GM21786 (cell line): ENCODE measurements at regions not wholly inside any gene's neighbourhood (a gene's known extent, or its start where the extent isn't known, plus 50 kb on each side); places are given as distances from the start of the nearest gene placed in this dataset.
A peak's percentile ranks its signal among the peaks of the same experiment; 100 is the strongest.
"Not testable (repeated sequence)": the region's sequence is repeated elsewhere in the genome, so short reads cannot be mapped to it uniquely, and the experiment has no call there.

ENCODE experiments used
- ATAC-seq: cut with Tn5 transposase; IDR thresholded peaks from one replicate; pipeline ENCODE4 v1.9.1; 2021; ENCODE audit not compliant: unreplicated experiment

GRCh38 chr20:22842793-22843192, 192.3 kb upstream of the SSTR4 start:
- ATAC-seq: no peak

- ATAC-seq: no peak
These were observed 190.2 kb upstream of the SSTR4 start for GRCh38 chr20:22844959-22845358.

- ATAC-seq: no peak
These were observed 188.2 kb upstream of the SSTR4 start for GRCh38 chr20:22846863-22847262.

DNA sequence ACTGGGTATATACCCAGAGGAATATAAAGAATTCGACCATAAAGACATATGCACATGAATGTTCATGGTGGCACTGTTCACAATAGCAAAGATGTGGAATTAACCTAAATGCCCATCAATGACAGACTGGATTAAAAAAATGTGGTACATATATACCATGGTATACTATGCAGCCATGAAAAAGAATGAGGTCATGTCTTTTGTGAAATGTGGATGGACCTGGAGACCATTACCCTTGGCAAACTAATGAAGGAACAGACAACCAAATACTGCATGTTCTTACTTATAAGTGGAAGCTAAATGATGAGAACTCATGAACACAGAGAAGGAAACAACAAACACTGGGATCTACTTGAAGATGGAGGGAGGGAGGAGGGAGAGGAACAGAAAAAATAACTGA, 186.7 kb upstream of the SSTR4 start:
- no peak for ATAC-seq

DNA sequence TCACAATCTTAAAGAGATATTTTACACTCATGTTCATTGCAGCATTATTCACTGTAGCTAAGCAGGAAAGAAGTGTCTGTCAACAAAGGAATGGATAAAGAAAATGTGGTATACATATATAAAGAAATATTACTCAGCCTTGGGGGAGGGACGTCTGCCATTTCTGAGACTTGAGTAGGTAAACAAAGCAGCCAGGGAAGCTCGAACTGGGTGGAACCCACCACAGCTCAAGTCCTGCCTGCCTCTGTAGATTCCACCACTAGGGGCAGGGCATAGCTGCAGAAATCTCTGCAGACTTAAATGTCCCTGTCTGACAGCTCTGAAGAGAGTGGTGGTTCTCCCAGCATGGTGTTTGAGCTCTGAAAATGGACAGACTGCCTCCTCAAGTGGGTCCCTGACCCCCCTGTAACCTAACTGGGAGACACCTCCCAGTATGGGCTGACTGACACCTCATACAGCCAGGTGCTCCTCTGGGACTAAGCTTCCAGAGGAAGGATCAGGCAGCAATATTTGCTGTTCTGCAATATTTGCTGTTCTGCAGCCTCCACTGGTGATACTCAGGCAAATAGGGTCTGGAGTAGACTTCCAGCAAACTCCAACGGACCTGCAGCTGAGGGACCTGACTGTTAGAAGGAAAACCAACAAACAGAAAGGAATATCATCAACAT, 183.3 kb upstream of the SSTR4 start:
- ATAC-seq: not testable (repeated sequence)

DNA sequence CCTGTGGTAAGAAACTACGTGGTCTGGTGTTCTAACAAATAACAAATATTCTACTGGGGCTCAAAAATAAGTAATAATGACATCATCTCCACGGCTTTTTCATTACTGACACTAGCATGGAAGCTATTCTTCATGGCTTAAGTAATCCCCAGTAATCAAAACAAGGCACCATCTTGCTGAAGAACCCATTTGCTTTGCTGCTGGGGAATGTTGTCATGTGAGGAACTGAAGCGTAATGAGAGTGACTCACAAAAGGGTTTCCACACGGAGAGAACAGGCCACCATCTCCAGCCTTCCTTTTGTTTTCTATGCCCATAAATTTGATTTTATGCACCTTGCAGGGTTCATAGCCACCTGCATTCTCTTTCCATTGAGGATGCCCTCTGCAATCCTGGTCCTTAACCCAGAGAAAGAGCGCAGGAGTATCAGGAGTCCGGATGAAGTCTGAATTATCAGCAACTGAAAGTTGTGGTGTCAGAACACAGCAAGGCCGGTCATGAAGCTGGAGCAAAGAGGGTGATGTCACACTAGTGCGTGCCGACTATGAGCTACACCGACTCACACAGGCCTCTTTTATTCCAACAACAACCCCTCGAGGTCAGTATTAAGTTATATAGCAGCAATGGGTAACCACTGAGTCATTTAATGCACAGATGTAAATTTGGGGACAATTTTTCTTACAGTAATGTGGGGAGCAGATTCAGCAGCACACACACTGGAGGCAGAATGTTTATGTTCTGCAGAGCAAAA, 173.7 kb upstream of the SSTR4 start:
- ATAC-seq: no peak

DNA sequence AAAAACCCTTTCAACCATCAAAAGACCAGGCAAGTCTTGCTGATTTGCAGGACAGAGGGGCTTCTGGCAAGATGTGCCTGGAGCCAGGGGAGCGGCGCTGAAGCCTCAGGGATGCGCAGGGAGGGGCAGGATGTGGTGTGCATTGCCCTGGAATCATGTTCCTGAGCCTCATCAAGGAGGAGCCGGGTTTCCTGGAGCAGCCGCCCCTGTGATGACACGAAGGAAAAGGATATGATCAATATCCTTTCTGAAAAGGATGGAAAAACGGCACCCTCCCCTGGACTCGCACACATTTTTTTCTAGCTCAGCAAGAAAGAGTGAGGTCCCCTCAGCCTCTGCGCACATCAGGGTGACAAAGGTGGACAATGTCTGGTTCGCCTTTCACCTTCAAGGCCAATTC, 173.1 kb upstream of the SSTR4 start:
- no peak for ATAC-seq

GRCh38 chr20:22862671-22863230, 172.4 kb upstream of the SSTR4 start:
- ATAC-seq: no peak

GRCh38 chr20:22863826-22864225, 171.3 kb upstream of the SSTR4 start:
- ATAC-seq: no peak

GRCh38 chr20:22866812-22867341, 168.2 kb upstream of the SSTR4 start:
- no peak for ATAC-seq

GRCh38 chr20:22878166-22878565, 156.9 kb upstream of the SSTR4 start:
- no peak for ATAC-seq

DNA sequence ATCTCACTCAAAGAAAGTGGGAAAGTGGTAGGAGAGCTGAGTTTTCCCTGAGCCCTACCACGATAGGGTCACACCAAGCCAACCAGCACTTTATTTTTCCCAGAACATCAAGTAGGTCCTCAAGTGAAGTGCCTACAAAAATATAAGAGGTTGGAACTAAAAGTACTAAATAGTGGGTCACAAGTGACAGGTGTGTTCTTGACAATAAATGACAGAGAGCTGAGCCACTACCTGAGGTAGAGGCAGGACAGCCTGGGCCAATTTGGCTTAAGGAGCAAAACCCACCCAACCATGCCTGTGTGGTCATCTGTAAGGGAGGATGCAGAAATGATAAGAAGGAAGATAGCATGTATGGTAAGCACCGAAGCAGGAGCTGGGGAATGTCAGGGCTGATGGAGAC, 154.8 kb upstream of the SSTR4 start:
- ATAC-seq: no peak

GRCh38 chr20:22887796-22888195, 147.3 kb upstream of the SSTR4 start:
- no peak for ATAC-seq

DNA sequence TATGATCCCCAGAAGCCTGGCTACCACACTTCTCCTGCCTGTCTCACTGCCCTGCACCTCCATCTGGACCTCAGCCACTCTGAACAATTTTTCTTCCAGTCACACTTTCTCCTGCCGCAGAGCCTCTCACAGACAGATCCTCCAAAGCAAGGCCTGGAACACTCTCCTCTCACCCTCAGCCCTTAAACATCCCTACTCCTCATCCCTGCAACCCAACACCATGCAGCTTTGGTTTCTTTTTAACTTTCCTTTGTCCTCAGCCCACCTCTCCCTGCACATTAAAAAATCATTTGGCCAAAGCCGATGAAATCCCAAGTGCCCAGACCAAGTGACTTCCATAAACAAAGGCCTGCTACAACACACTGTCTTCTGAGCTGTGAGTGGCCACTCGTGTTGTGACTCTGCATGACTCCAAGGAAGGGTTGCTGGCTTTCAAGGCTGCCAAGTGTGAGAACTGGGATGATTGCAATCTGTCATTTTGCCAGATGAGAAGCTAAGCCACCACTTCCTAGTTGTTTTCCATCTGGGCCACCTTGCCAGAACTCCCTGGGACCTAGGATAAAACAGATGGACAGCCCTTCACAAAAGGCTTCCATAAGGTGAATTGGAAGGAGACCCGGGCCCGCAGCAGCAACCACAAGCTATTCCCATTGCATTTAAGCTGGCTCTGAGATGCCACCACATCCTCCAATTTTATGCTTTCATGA, 144.4 kb upstream of the SSTR4 start:
- no peak for ATAC-seq

- ATAC-seq: no peak
These were observed 133.9 kb upstream of the SSTR4 start for GRCh38 chr20:22901164-22901563.

- ATAC-seq: no peak
These were observed 133.2 kb upstream of the SSTR4 start for GRCh38 chr20:22901921-22902320.

DNA sequence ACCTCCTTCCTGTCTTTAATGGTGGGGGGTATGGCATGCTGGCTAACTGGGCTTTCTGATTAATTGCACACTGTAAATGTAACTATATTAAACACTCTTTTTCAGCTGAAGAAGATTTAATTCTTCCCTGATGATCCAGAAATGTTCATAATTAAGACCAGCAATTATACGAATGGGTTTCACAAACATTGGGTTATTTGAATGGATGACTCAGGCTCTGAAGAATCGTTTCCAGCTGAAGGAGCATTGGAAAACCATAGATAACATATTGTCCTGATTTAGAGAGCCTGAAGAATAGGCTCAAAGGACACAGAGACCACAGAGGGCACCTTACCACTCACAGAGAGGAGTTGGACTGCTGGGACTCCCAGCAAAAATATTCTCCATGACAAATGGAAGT, 130.7 kb upstream of the SSTR4 start:
- no peak for ATAC-seq

GRCh38 chr20:22904905-22905304, 130.2 kb upstream of the SSTR4 start:
- ATAC-seq: no peak

GRCh38 chr20:22905658-22906057, 129.5 kb upstream of the SSTR4 start:
- peak; percentile 45 for ATAC-seq

DNA sequence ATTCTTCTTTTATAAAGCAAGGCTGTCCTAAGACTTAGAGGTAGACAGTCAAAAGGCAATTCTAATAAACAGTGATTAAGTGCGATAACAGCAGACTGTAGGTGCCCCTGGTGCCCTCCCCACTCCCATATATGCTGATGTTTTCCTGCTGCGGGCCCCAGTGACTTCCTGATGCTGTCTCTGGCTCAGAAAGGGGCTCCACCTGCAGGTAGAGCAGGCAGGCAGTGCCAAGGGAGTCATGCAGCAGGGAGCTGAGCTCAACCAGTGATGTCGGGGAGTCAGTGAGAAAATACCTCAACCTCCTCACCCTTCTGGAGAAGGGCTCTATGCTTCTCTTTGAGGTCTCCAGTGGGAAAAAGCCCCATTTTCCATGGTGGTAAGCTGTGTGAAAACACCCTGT, 126.7 kb upstream of the SSTR4 start:
- ATAC-seq: no peak

GRCh38 chr20:22908944-22909343, 126.2 kb upstream of the SSTR4 start:
- no peak for ATAC-seq

- no peak for ATAC-seq
These were observed 125.7 kb upstream of the SSTR4 start for GRCh38 chr20:22909436-22909835.
